PC-9 (cell line): ENCODE measurements at regions not wholly inside any gene's neighbourhood (a gene's known extent, or its start where the extent isn't known, plus 50 kb on each side); places are given as distances from the start of the nearest gene placed in this dataset.

Experiments
- BruUV-seq: library from RNA; stranded (reverse); fragments of 400-500 nt; replicated peaks from 2 replicates; lab custom pipeline; 2021; lab: Mats Ljungman, UMichigan
- CTCF ChIA-PET: fragments of 300-600 bp; sonication (Branson Sonifier 250); formaldehyde crosslinking; loops from one replicate; lab custom pipeline; 2022; ENCODE audit warnings: antibody characterized with exemption; lab: Charles Lee
- POLR2A ChIA-PET: fragments of 300-600 bp; sonication (Branson Sonifier 250); formaldehyde crosslinking; loops from one replicate; lab custom pipeline; 2022; ENCODE audit warnings: antibody characterized with exemption; ENCODE audit not compliant: unreplicated experiment; lab: Charles Lee
- DNase-seq, 2 experiments: peaks; one replicate each; pipeline versions ENCODE4 v3.0.0 to v3.0.0-alpha.2; 2015 to 2022; ENCODE audit warnings: mixed read lengths in 1 of 2
- H2AFZ ChIP-seq: fragments of 200-600 bp; sonication (generic); 2 replicates; pipeline ENCODE4 v1.8.1; 2017; ENCODE audit warnings: antibody characterized with exemption
- H3F3A ChIP-seq: fragments of 200-600 bp; sonication (generic); 2 replicates; pipeline ENCODE4 v1.8.1; 2017; ENCODE audit warnings: antibody characterized with exemption, mild to moderate bottlenecking, low read depth; ENCODE audit not compliant: insufficient read depth
- H3K27ac ChIP-seq: fragments of 200-600 bp; sonication (generic); 2 replicates; pipeline ENCODE4 v1.6.1; 2016; ENCODE audit warnings: mixed run types
- H3K27me3 ChIP-seq: fragments of 200-600 bp; sonication (generic); 2 replicates; pipeline ENCODE4 v1.6.1; 2016; ENCODE audit warnings: low read depth, mixed run types; ENCODE audit not compliant: insufficient read depth
- H3K36me3 ChIP-seq: fragments of 200-600 bp; sonication (generic); 2 replicates; pipeline ENCODE4 v1.6.1; 2016; ENCODE audit warnings: low read depth, mixed run types
- H3K4me1 ChIP-seq: fragments of 200-600 bp; sonication (generic); replicated peaks from 2 replicates; pipeline ENCODE4 v1.6.1; 2016; ENCODE audit warnings: mixed run types; ENCODE audit not compliant: insufficient read depth
- H3K4me2 ChIP-seq: fragments of 200-600 bp; sonication (generic); 2 replicates; pipeline ENCODE4 v1.6.1; 2017; ENCODE audit warnings: mixed run types
- H3K4me3 ChIP-seq: fragments of 200-600 bp; sonication (generic); 2 replicates; pipeline ENCODE4 v1.6.1; 2016; ENCODE audit warnings: mixed run types
- H3K79me2 ChIP-seq: fragments of 200-600 bp; sonication (generic); 2 replicates; pipeline ENCODE4 v1.6.1; 2017; ENCODE audit warnings: low read depth, mixed run types
- H3K9me2 ChIP-seq: fragments of 200-600 bp; sonication (generic); 2 replicates; pipeline ENCODE4 v1.8.1; 2017; ENCODE audit warnings: mild to moderate bottlenecking; ENCODE audit not compliant: insufficient read depth
- H3K9me3 ChIP-seq: fragments of 200-600 bp; sonication (generic); 2 replicates; pipeline ENCODE4 v1.8.1; 2016; ENCODE audit warnings: low read depth; ENCODE audit not compliant: insufficient read depth
- H4K20me1 ChIP-seq: fragments of 200-600 bp; sonication (generic); 2 replicates; pipeline ENCODE4 v1.8.1; 2017; ENCODE audit not compliant: insufficient read depth
- CTCF ChIP-seq: fragments of 200-600 bp; sonication (generic); conservative IDR thresholded peaks from 2 replicates; pipeline ENCODE4 v1.6.1; 2017; ENCODE audit warnings: mixed run types, antibody characterized with exemption, mild to moderate bottlenecking, moderate library complexity
- EZH2 ChIP-seq: fragments of 200-600 bp; sonication (generic); IDR thresholded peaks from 2 replicates; pipeline ENCODE4 v1.8.0; 2017; ENCODE audit warnings: antibody characterized with exemption, low read depth
- intact Hi-C: fragments of 100-400 bp; cut with micrococcal nuclease; formaldehyde crosslinking; loops from one replicate; pipeline ENCODE4 v1.10.0; 2022; ENCODE audit not compliant: unreplicated experiment

- Histone ChIP-seq H3K4me2 (peak overlapping the region; percentile 71), H3K4me1 (peaks cover 14% of the 10 kb centered on the region), H3K4me3 (no peak overlapping the region), H3K9me3 (no peaks in the 10 kb centered on the region), H2AFZ (no peak overlapping the region), H3F3A (peaks cover 13% of the 10 kb centered on the region; the same call in 1 of the 2 replicates), H3K9me2 (no peaks in the 10 kb centered on the region), H4K20me1 (no peaks in the 10 kb centered on the region), H3K79me2 (no peaks in the 10 kb centered on the region), H3K27ac (no peak overlapping the region), H3K36me3 (no peaks in the 10 kb centered on the region), H3K27me3 (no peaks in the 10 kb centered on the region)
- POLR2A ChIA-PET: interaction anchor here (0.7 kb wide), 1 partner anchor 24 kb away, joined by 6 read pairs; no protein-coding TSS in a partner anchor
- no TSS peak for BruUV-seq
- CTCF ChIA-PET: no interaction called here
- no peak for DNase-seq
- intact Hi-C loops: no loop called here
- TF ChIP-seq EZH2 (no peak), CTCF (no peak)
These were observed 65.3 kb upstream of the ARL4D start for GRCh38 chr17:43333433-43333943.

GRCh38 chr17:43332230-43332629 is 66.6 kb upstream of the ARL4D start:
- no TSS peak for BruUV-seq
- CTCF ChIA-PET: no interaction called here

GRCh38 chr17:43330876-43331639 is 67.7 kb upstream of the ARL4D start:
- Histone ChIP-seq H4K20me1 (peaks cover 4% of the 10 kb centered on the region; the same call in 1 of the 2 replicates), H3K27ac (no peak overlapping the region), H3F3A (peaks cover 20% of the 10 kb centered on the region; the same call in 1 of the 2 replicates), H3K27me3 (no peaks in the 10 kb centered on the region), H3K4me1 (peaks cover 27% of the 10 kb centered on the region), H3K9me3 (no peaks in the 10 kb centered on the region), H3K79me2 (no peaks in the 10 kb centered on the region), H3K9me2 (no peaks in the 10 kb centered on the region), H3K4me3 (no peak overlapping the region), H3K4me2 (no peak overlapping the region), H3K36me3 (no peaks in the 10 kb centered on the region), H2AFZ (no peak overlapping the region)
- intact Hi-C loops: no loop called here
- TF ChIP-seq CTCF: no peak
- TF ChIP-seq EZH2: no peak
- BruUV-seq: no TSS peak
- ChIA-PET CTCF (interaction anchor here (0.7 kb wide), 1 partner anchor 234 kb away, joined by 3 read pairs; no protein-coding TSS in a partner anchor), POLR2A (no interaction called here)
- no peak for DNase-seq

More at GRCh38 chr17:43332230-43332629, 66.6 kb upstream of the ARL4D start:
- Histone ChIP-seq H3K4me2 (no peak overlapping the region), H3K27ac (no peak overlapping the region), H2AFZ (no peak overlapping the region), H3F3A (peaks cover 20% of the 10 kb centered on the region; the same call in 1 of the 2 replicates), H3K36me3 (no peaks in the 10 kb centered on the region), H3K9me3 (no peaks in the 10 kb centered on the region), H3K4me3 (no peak overlapping the region), H3K27me3 (no peaks in the 10 kb centered on the region), H4K20me1 (peaks cover 4% of the 10 kb centered on the region; the same call in 1 of the 2 replicates), H3K4me1 (peaks cover 26% of the 10 kb centered on the region), H3K79me2 (no peaks in the 10 kb centered on the region), H3K9me2 (no peaks in the 10 kb centered on the region)
- TF ChIP-seq EZH2 (no peak), CTCF (no peak)
- DNase-seq: no peak
- POLR2A ChIA-PET: interaction anchor here (0.6 kb wide), 2 partner anchors 22 to 266 kb away, joined by 3 to 5 read pairs; no protein-coding TSS in a partner anchor
- intact Hi-C loops: no loop called here
